Muscle of arm (tissue), 1 donor: ENCODE measurements at regions not wholly inside any gene's neighbourhood (a gene's known extent, or its start where the extent isn't known, plus 50 kb on each side); places are given as distances from the start of the nearest gene placed in this dataset.
A peak's percentile ranks its signal among the peaks of the same experiment; 100 is the strongest.
"Not testable (repeated sequence)": the region's sequence is repeated elsewhere in the genome, so short reads cannot be mapped to it uniquely, and the experiment has no call there.

Source experiments
- DNase-seq: peaks from one replicate; pipeline ENCODE4 v3.0.0-alpha.2; 2013

GRCh38 chr11:129637473-129637872, 178.2 kb upstream of the TMEM45B start:
- DNase-seq: no peak

GRCh38 chr11:129637983-129638776, 177.5 kb upstream of the TMEM45B start:
- no peak for DNase-seq

GRCh38 chr11:129639300-129639699, 176.3 kb upstream of the TMEM45B start:
- DNase-seq: no peak

- DNase-seq: no peak
Measured at GRCh38 chr11:129640671-129641070, 175.0 kb upstream of the TMEM45B start.

- DNase-seq: no peak
Measured at GRCh38 chr11:129643031-129643721, 172.5 kb upstream of the TMEM45B start.

GRCh38 chr11:129644326-129644725, 171.3 kb upstream of the TMEM45B start:
- no peak for DNase-seq

- DNase-seq: no peak
Measured at GRCh38 chr11:129645943-129646342, 169.7 kb upstream of the TMEM45B start.

GRCh38 chr11:129650044-129650443, 165.6 kb upstream of the TMEM45B start:
- DNase-seq: not testable (repeated sequence)

- DNase-seq: no peak
Measured at GRCh38 chr11:129652835-129653234, 162.8 kb upstream of the TMEM45B start.

GRCh38 chr11:129655247-129655832, 160.3 kb upstream of the TMEM45B start:
- no peak for DNase-seq

- no peak for DNase-seq
Measured at GRCh38 chr11:129657866-129658525, 157.7 kb upstream of the TMEM45B start.

- DNase-seq: no peak
Measured at GRCh38 chr11:129658526-129658867, 157.2 kb upstream of the TMEM45B start.

- DNase-seq: no peak
Measured at GRCh38 chr11:129680907-129681306, 134.7 kb upstream of the TMEM45B start.

GRCh38 chr11:129681344-129682114, 134.1 kb upstream of the TMEM45B start:
- no peak for DNase-seq

GRCh38 chr11:129686269-129686668, 129.4 kb upstream of the TMEM45B start:
- DNase-seq: no peak

- DNase-seq: no peak
Measured at GRCh38 chr11:129691142-129691541, 124.5 kb upstream of the TMEM45B start.

- DNase-seq: no peak
Measured at GRCh38 chr11:129694538-129694937, 121.1 kb upstream of the TMEM45B start.

- no peak for DNase-seq
Measured at GRCh38 chr11:129694966-129695365, 120.7 kb upstream of the TMEM45B start.

- peak; percentile 58 for DNase-seq
Measured at GRCh38 chr11:129695571-129696308, 119.9 kb upstream of the TMEM45B start.

GRCh38 chr11:129696309-129696989, 119.2 kb upstream of the TMEM45B start:
- DNase-seq: no peak
